ENCODE measurements at regions not wholly inside any gene's neighbourhood (a gene's known extent, or its start where the extent isn't known, plus 50 kb on each side); places are given as distances from the start of the nearest gene placed in this dataset.

- Histone ChIP-seq H3K9me3 (replicated peaks; ENCODE audit: control insufficient read depth, insufficient read depth, low read length) (no peaks in the 10 kb centered on the region), H3K4me1 (ENCODE audit: control insufficient read depth, insufficient read depth, low read length) (no peaks in the 10 kb centered on the region), H2AFZ (ENCODE audit: control insufficient read depth, low read depth, low read length) (no peak overlapping the region), H3K9ac (ENCODE audit: control insufficient read depth, insufficient read depth, low read length) (no peak overlapping the region), H3K79me2 (ENCODE audit: control insufficient read depth, insufficient read depth, low read length) (no peaks in the 10 kb centered on the region), H3K27me3 (replicated peaks in 1 of 2; ENCODE audit: control insufficient read depth in 2 of 2, insufficient read depth in 2 of 2, low read length in 1 of 2) (no peaks in the 10 kb centered on the region), H4K20me1 (ENCODE audit: control insufficient read depth, insufficient read depth) (no peaks in the 10 kb centered on the region), H3K36me3 (ENCODE audit: control insufficient read depth in 2 of 2, insufficient read depth in 2 of 2, low read length in 1 of 2) (no peaks in the 10 kb centered on the region), H3K27ac (ENCODE audit: control insufficient read depth, insufficient read depth) (no peak overlapping the region), H3K4me2 (ENCODE audit: control insufficient read depth, insufficient read depth) (no peak overlapping the region), H3K4me3 (no peak overlapping the region)
- WGBS (ENCODE audit: insufficient coverage, insufficient replicate concordance, low lambda C conversion rate, missing lambda C conversion rate): 85% methylated on average over 3 of the region's 3 CpGs
- CTCF ChIA-PET: no interaction called here
- in situ Hi-C loops (cut with MboI): no loop called here
- ATAC-seq (no peak), FAIRE-seq (no peak), DNase-seq (ENCODE audit: low read depth, low spot score) (no peak)
- no peak for TF ChIP-seq CTCF (IDR thresholded peaks at IDR 0.05 in 2 of 3, conservative IDR thresholded peaks at IDR 0.05 in 1 of 3; ENCODE audit: control insufficient read depth in 2 of 3, extremely low read depth in 1 of 3, insufficient read depth in 1 of 3, low read depth in 3 of 3, low read length in 3 of 3)
- TF ChIP-seq MAX (IDR thresholded peaks at IDR 0.05; ENCODE audit: low read depth, low read length): no peak
- TF ChIP-seq NFYA (IDR thresholded peaks at IDR 0.05; ENCODE audit: borderline replicate concordance, low read depth, low read length): no peak
- TF ChIP-seq ZBED1 (IDR thresholded peaks at IDR 0.05; ENCODE audit: borderline replicate concordance): no peak
- TF ChIP-seq IRF4 (IDR thresholded peaks at IDR 0.05; ENCODE audit: low read depth, low read length): no peak
- TF ChIP-seq SRF (IDR thresholded peaks at IDR 0.05; ENCODE audit: low read depth in 2 of 2, low read length in 2 of 2): no peak
- no peak for TF ChIP-seq RAD21 (IDR thresholded peaks at IDR 0.05; ENCODE audit: insufficient read depth, low read depth, low read length)
- no peak for TF ChIP-seq SIX5 (IDR thresholded peaks at IDR 0.05; ENCODE audit: low read depth, low read length, severe bottlenecking)
- no peak for TF ChIP-seq ZNF24 (IDR thresholded peaks at IDR 0.05)
- BruUV-seq (replicated peaks): no TSS peak
- RAD21 ChIA-PET (ENCODE audit: unreplicated experiment): no interaction called here
- SMC1A ChIA-PET (ENCODE audit: uncharacterized antibody, unreplicated experiment): interaction anchor here (0.6 kb wide), 1 partner anchor 984 kb away, joined by 3 read pairs; no protein-coding TSS in a partner anchor
- POLR2A ChIA-PET: no interaction called here
- intact Hi-C loops (cut with micrococcal nuclease; ENCODE audit: unreplicated experiment): no loop called here
These were observed 79.7 kb downstream of the AIPL1 start for GRCh38 chr17:6355196-6355595.
